Body of pancreas (tissue), 4 donors: ENCODE measurements at regions not wholly inside any gene's neighbourhood (a gene's known extent, or its start where the extent isn't known, plus 50 kb on each side); places are given as distances from the start of the nearest gene placed in this dataset.

Experiments used
- CTCF ChIP-seq, 7 experiments: fragments of 450-650 bp in 4 of 7; fragments of 200-600 bp in 3 of 7; sonication (generic) in 3 of 7; IDR thresholded peaks; one replicate each; pipeline ENCODE4 v1.5.1; 2016 to 2019; ENCODE audit warnings: antibody characterized with exemption in 7 of 7
- POLR2A ChIP-seq, 3 donors: fragments of 450-650 bp; IDR thresholded peaks; one replicate each; pipeline ENCODE4 v1.6.1; 2016; ENCODE audit warnings: antibody characterized with exemption in 3 of 3, mild to moderate bottlenecking in 2 of 3

GRCh38 chr1:104322131-104322530 is 572.4 kb downstream of the AMY1C start:
- TF ChIP-seq CTCF (IDR thresholded peaks at IDR 0.05) (no peak), POLR2A (IDR thresholded peaks at IDR 0.05) (no peak)
